ENCODE measurements at regions not wholly inside any gene's neighbourhood (a gene's known extent, or its start where the extent isn't known, plus 50 kb on each side); places are given as distances from the start of the nearest gene placed in this dataset.

GRCh38 chr9:99623780-99624364 is 197.8 kb upstream of the NR4A3 start:
- TF ChIP-seq JUN (IDR thresholded peaks at IDR 0.05) (no peak), POLR2A (IDR thresholded peaks at IDR 0.05; ENCODE audit: low read length) (no peak), REST (IDR thresholded peaks at IDR 0.05) (no peak), RAD21 (conservative IDR thresholded peaks at IDR 0.05 in 1 of 2, IDR thresholded peaks at IDR 0.05 in 1 of 2) (no peak), MAX (IDR thresholded peaks at IDR 0.05) (no peak)
